ACC112 (cell line): ENCODE measurements at regions not wholly inside any gene's neighbourhood (a gene's known extent, or its start where the extent isn't known, plus 50 kb on each side); places are given as distances from the start of the nearest gene placed in this dataset.

Source experiments
- H2AFZ ChIP-seq: fragments of 200-600 bp; sonication (generic); one replicate; pipeline ENCODE4 v1.6.0; 2017; ENCODE audit warnings: antibody characterized with exemption, low read length; ENCODE audit not compliant: unreplicated experiment
- H3K27ac ChIP-seq: fragments of 200-600 bp; sonication (generic); 2 replicates; pipeline ENCODE4 v1.5.1; 2014; ENCODE audit warnings: low read depth, mild to moderate bottlenecking, antibody characterized with exemption, low read length, moderate library complexity
- H3K27me3 ChIP-seq: fragments of 200-600 bp; sonication (generic); 2 replicates; pipeline ENCODE4 v1.6.1; 2014; ENCODE audit warnings: mild to moderate bottlenecking, antibody characterized with exemption, low read length, moderate library complexity, mixed read lengths; ENCODE audit not compliant: insufficient read depth
- H3K36me3 ChIP-seq: fragments of 200-600 bp; sonication (generic); 2 replicates; pipeline ENCODE4 v1.6.1; 2016; ENCODE audit warnings: mild to moderate bottlenecking, antibody characterized with exemption, low read length, moderate library complexity, mixed read lengths; ENCODE audit not compliant: insufficient read depth
- H3K4me1 ChIP-seq: fragments of 200-600 bp; sonication (generic); one replicate; pipeline ENCODE4 v1.6.1; 2016; ENCODE audit warnings: low read length, mixed read lengths; ENCODE audit not compliant: insufficient read depth, unreplicated experiment, control insufficient read depth
- H3K4me3 ChIP-seq: fragments of 200-600 bp; sonication (generic); 2 replicates; pipeline ENCODE4 v1.5.1; 2014; ENCODE audit warnings: mild to moderate bottlenecking, low read depth, low read length
- H3K79me2 ChIP-seq: fragments of 200-600 bp; sonication (generic); one replicate; pipeline ENCODE4 v1.6.0; 2016; ENCODE audit warnings: low read length; ENCODE audit not compliant: control insufficient read depth, unreplicated experiment, insufficient read depth

GRCh38 chr11:134893810-134894685 lies 482.0 kb upstream of the B3GAT1 start:
- no peak overlapping the region for H2AFZ ChIP-seq
- no peaks in the 10 kb centered on the region for H3K4me1 ChIP-seq
- no peak overlapping the region for H3K4me3 ChIP-seq
- H3K79me2 ChIP-seq, result no peaks in the 10 kb centered on the region
- H3K36me3 ChIP-seq, result no peaks in the 10 kb centered on the region
- H3K27me3 ChIP-seq, result no peaks in the 10 kb centered on the region
- no peak overlapping the region for H3K27ac ChIP-seq

GRCh38 chr11:134890446-134890845 lies 478.4 kb upstream of the B3GAT1 start:
- H3K27me3 ChIP-seq, result no peaks in the 10 kb centered on the region
- H3K4me3 ChIP-seq, result no peak overlapping the region
- H3K4me1 ChIP-seq, result no peaks in the 10 kb centered on the region
- no peak overlapping the region for H3K27ac ChIP-seq
- no peak overlapping the region for H2AFZ ChIP-seq
- H3K36me3 ChIP-seq, result no peaks in the 10 kb centered on the region
- no peaks in the 10 kb centered on the region for H3K79me2 ChIP-seq

GRCh38 chr11:134889832-134890231 lies 477.8 kb upstream of the B3GAT1 start:
- no peaks in the 10 kb centered on the region for H3K27me3 ChIP-seq
- H3K4me1 ChIP-seq, result no peaks in the 10 kb centered on the region
- no peak overlapping the region for H3K4me3 ChIP-seq
- H3K79me2 ChIP-seq, result no peaks in the 10 kb centered on the region
- no peaks in the 10 kb centered on the region for H3K36me3 ChIP-seq
- H3K27ac ChIP-seq, result no peak overlapping the region
- H2AFZ ChIP-seq, result no peak overlapping the region

GRCh38 chr11:134888821-134889220 lies 476.8 kb upstream of the B3GAT1 start:
- Histone ChIP-seq H3K79me2 (no peaks in the 10 kb centered on the region), H3K27ac (no peak overlapping the region), H3K4me1 (no peaks in the 10 kb centered on the region), H3K4me3 (no peak overlapping the region), H3K27me3 (no peaks in the 10 kb centered on the region), H2AFZ (no peak overlapping the region), H3K36me3 (no peaks in the 10 kb centered on the region)

- Histone ChIP-seq H3K27ac (no peak overlapping the region), H3K27me3 (no peaks in the 10 kb centered on the region), H2AFZ (no peak overlapping the region), H3K79me2 (no peaks in the 10 kb centered on the region), H3K4me3 (no peak overlapping the region), H3K36me3 (no peaks in the 10 kb centered on the region), H3K4me1 (no peaks in the 10 kb centered on the region)
These were observed 475.9 kb upstream of the B3GAT1 start for GRCh38 chr11:134887896-134888295.

GRCh38 chr11:134883484-134883883 lies 471.4 kb upstream of the B3GAT1 start:
- Histone ChIP-seq H3K27me3 (no peaks in the 10 kb centered on the region), H3K27ac (no peak overlapping the region), H2AFZ (no peak overlapping the region), H3K36me3 (no peaks in the 10 kb centered on the region), H3K4me3 (no peak overlapping the region), H3K79me2 (no peaks in the 10 kb centered on the region), H3K4me1 (no peaks in the 10 kb centered on the region)

- Histone ChIP-seq H3K4me3 (no peak overlapping the region), H3K27me3 (no peaks in the 10 kb centered on the region), H3K27ac (no peak overlapping the region), H3K4me1 (no peaks in the 10 kb centered on the region), H3K79me2 (no peaks in the 10 kb centered on the region), H2AFZ (no peak overlapping the region), H3K36me3 (no peaks in the 10 kb centered on the region)
These were observed 470.7 kb upstream of the B3GAT1 start for GRCh38 chr11:134882671-134883297.

GRCh38 chr11:134882141-134882540 lies 470.1 kb upstream of the B3GAT1 start:
- Histone ChIP-seq H3K36me3 (no peaks in the 10 kb centered on the region), H3K27me3 (no peaks in the 10 kb centered on the region), H3K4me3 (no peak overlapping the region), H2AFZ (no peak overlapping the region), H3K4me1 (no peaks in the 10 kb centered on the region), H3K27ac (no peak overlapping the region), H3K79me2 (no peaks in the 10 kb centered on the region)

- H3K36me3 ChIP-seq, result no peaks in the 10 kb centered on the region
- no peak overlapping the region for H3K4me3 ChIP-seq
- H3K27me3 ChIP-seq, result no peaks in the 10 kb centered on the region
These were observed 468.7 kb upstream of the B3GAT1 start for GRCh38 chr11:134880788-134881187.

GRCh38 chr11:134879931-134880330 lies 467.9 kb upstream of the B3GAT1 start:
- Histone ChIP-seq H3K4me1 (no peaks in the 10 kb centered on the region), H3K4me3 (no peak overlapping the region), H3K27ac (no peak overlapping the region), H3K36me3 (no peaks in the 10 kb centered on the region), H3K79me2 (no peaks in the 10 kb centered on the region), H3K27me3 (no peaks in the 10 kb centered on the region), H2AFZ (no peak overlapping the region)

More at GRCh38 chr11:134880788-134881187, 468.7 kb upstream of the B3GAT1 start:
- H3K27ac ChIP-seq, result no peak overlapping the region
- H3K79me2 ChIP-seq, result no peaks in the 10 kb centered on the region
- H3K4me1 ChIP-seq, result no peaks in the 10 kb centered on the region
- no peak overlapping the region for H2AFZ ChIP-seq

- Histone ChIP-seq H3K36me3 (no peaks in the 10 kb centered on the region), H3K27ac (no peak overlapping the region), H3K27me3 (no peaks in the 10 kb centered on the region), H2AFZ (no peak overlapping the region), H3K4me3 (no peak overlapping the region), H3K4me1 (no peaks in the 10 kb centered on the region), H3K79me2 (no peaks in the 10 kb centered on the region)
These were observed 467.3 kb upstream of the B3GAT1 start for GRCh38 chr11:134879341-134879740.
